Suprapubic skin (tissue), 3 donors: ENCODE measurements at regions not wholly inside any gene's neighbourhood (a gene's known extent, or its start where the extent isn't known, plus 50 kb on each side); places are given as distances from the start of the nearest gene placed in this dataset.

Experiments used
- CTCF ChIP-seq, 2 donors: fragments of 200-600 bp in 1 of 2; fragments of 450-650 bp in 1 of 2; sonication (generic) in 1 of 2; IDR thresholded peaks; one replicate each; pipeline ENCODE4 v1.5.1; 2016 to 2019; ENCODE audit warnings: antibody characterized with exemption in 2 of 2, mild to moderate bottlenecking in 1 of 2, moderate library complexity in 1 of 2
- POLR2A ChIP-seq, 2 donors: fragments of 450-650 bp; IDR thresholded peaks; one replicate each; pipeline ENCODE4 v1.6.1; 2017; ENCODE audit warnings: antibody characterized with exemption in 2 of 2, mild to moderate bottlenecking in 2 of 2, moderate library complexity in 2 of 2

GRCh38 chrX:115989686-115990085 lies 180.9 kb upstream of the AGTR2 start:
- TF ChIP-seq POLR2A (IDR thresholded peaks at IDR 0.05) (no peak), CTCF (IDR thresholded peaks at IDR 0.05) (no peak)
